Body of pancreas (tissue), 4 donors: ENCODE measurements at regions not wholly inside any gene's neighbourhood (a gene's known extent, or its start where the extent isn't known, plus 50 kb on each side); places are given as distances from the start of the nearest gene placed in this dataset.

Source experiments
- POLR2A ChIP-seq, 3 donors: fragments of 450-650 bp; IDR thresholded peaks; one replicate each; pipeline ENCODE4 v1.6.1; 2016; ENCODE audit warnings: antibody characterized with exemption in 3 of 3, mild to moderate bottlenecking in 2 of 3
- TF ChIP-seq, protein P1 (sequence below), 7 experiments: fragments of 450-650 bp in 4 of 7; fragments of 200-600 bp in 3 of 7; sonication (generic) in 3 of 7; IDR thresholded peaks; one replicate each; pipeline ENCODE4 v1.5.1; 2016 to 2019; ENCODE audit warnings: antibody characterized with exemption in 7 of 7

DNA sequence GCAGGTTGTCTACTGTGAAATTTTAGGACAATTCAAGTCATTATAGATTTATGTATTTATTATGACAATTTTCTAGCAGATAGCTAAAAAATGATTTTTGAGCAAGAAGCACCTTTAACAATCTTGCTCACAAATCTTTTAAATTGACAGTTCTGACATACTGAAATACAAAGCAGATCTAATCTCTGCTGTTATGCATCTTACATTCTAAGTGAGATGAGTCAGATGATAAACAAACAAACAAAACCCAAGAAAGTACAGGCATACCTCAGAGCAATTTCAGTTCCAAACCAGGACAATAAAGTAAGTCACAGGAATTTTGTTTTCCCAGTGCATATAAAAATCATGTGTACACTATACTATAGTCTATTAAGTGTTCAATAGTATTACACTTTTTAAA is 430.7 kb upstream of the PTCHD4 start:
- TF ChIP-seq, protein P1, sequence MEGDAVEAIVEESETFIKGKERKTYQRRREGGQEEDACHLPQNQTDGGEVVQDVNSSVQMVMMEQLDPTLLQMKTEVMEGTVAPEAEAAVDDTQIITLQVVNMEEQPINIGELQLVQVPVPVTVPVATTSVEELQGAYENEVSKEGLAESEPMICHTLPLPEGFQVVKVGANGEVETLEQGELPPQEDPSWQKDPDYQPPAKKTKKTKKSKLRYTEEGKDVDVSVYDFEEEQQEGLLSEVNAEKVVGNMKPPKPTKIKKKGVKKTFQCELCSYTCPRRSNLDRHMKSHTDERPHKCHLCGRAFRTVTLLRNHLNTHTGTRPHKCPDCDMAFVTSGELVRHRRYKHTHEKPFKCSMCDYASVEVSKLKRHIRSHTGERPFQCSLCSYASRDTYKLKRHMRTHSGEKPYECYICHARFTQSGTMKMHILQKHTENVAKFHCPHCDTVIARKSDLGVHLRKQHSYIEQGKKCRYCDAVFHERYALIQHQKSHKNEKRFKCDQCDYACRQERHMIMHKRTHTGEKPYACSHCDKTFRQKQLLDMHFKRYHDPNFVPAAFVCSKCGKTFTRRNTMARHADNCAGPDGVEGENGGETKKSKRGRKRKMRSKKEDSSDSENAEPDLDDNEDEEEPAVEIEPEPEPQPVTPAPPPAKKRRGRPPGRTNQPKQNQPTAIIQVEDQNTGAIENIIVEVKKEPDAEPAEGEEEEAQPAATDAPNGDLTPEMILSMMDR (IDR thresholded peaks at IDR 0.05): no peak
- no peak for TF ChIP-seq POLR2A (IDR thresholded peaks at IDR 0.05)
